GM23338 (cell line): ENCODE measurements at regions not wholly inside any gene's neighbourhood (a gene's known extent, or its start where the extent isn't known, plus 50 kb on each side); places are given as distances from the start of the nearest gene placed in this dataset.

Source experiments
- ATAC-seq: fragments of 200-7000 bp; cut with Tn5 transposase; 3 replicates; pipeline ENCODE4 v1.9.1; 2020
- DNase-seq: peaks from one replicate; pipeline ENCODE4 v3.0.0-alpha.2; 2015; ENCODE audit warnings: low spot score
- H2AFZ ChIP-seq: fragments of 200-600 bp; sonication (generic); 2 replicates; pipeline ENCODE4 v1.8.0; 2016; ENCODE audit warnings: antibody characterized with exemption, mild to moderate bottlenecking, moderate library complexity
- H3F3A ChIP-seq: fragments of 200-600 bp; sonication (generic); replicated peaks from 2 replicates; pipeline ENCODE4 v1.8.0; 2017; ENCODE audit warnings: antibody characterized with exemption, mixed run types, low read depth
- H3K27ac ChIP-seq: fragments of 200-600 bp; sonication (generic); 2 replicates; pipeline ENCODE4 v1.6.1; 2016; ENCODE audit warnings: low read depth
- H3K27me3 ChIP-seq: fragments of 200-600 bp; sonication (generic); 2 replicates; pipeline ENCODE4 v1.8.0; 2016; ENCODE audit warnings: mild to moderate bottlenecking, mixed run types, moderate library complexity; ENCODE audit not compliant: insufficient read depth
- H3K36me3 ChIP-seq: fragments of 200-600 bp; sonication (generic); 2 replicates; pipeline ENCODE4 v1.8.0; 2016; ENCODE audit warnings: mild to moderate bottlenecking; ENCODE audit not compliant: insufficient read depth
- H3K4me1 ChIP-seq: fragments of 200-600 bp; sonication (generic); 2 replicates; pipeline ENCODE4 v1.8.0; 2016; ENCODE audit warnings: mild to moderate bottlenecking, moderate library complexity; ENCODE audit not compliant: insufficient read depth
- H3K4me2 ChIP-seq: fragments of 200-600 bp; sonication (generic); 2 replicates; pipeline ENCODE4 v1.7.1; 2017; ENCODE audit warnings: mixed run types
- H3K4me3 ChIP-seq: fragments of 200-600 bp; sonication (generic); 2 replicates; pipeline ENCODE4 v1.6.1; 2016; ENCODE audit warnings: mixed run types
- H3K79me2 ChIP-seq: fragments of 200-600 bp; sonication (generic); replicated peaks from 2 replicates; pipeline ENCODE4 v1.8.0; 2017; ENCODE audit warnings: mild to moderate bottlenecking; ENCODE audit not compliant: insufficient read depth
- H3K9me2 ChIP-seq: fragments of 200-600 bp; sonication (generic); 2 replicates; pipeline ENCODE4 v1.8.0; 2017; ENCODE audit not compliant: insufficient read depth
- H4K20me1 ChIP-seq: fragments of 200-600 bp; sonication (generic); replicated peaks from 2 replicates; pipeline ENCODE4 v1.8.0; 2017; ENCODE audit warnings: mild to moderate bottlenecking; ENCODE audit not compliant: insufficient read depth
- H3K27ac Mint-ChIP-seq: 2 replicates; pipeline ENCODE4 v1.8.0; 2020; ENCODE audit warnings: inconsistent platforms, mild to moderate bottlenecking, moderate library complexity, mixed read lengths
- H3K27me3 Mint-ChIP-seq: 3 replicates; pipeline ENCODE4 v1.8.0; 2022; ENCODE audit warnings: low read depth, mild to moderate bottlenecking, moderate library complexity, mixed read lengths, inconsistent platforms; ENCODE audit not compliant: insufficient read depth, poor library complexity
- H3K36me3 Mint-ChIP-seq: 3 replicates; pipeline ENCODE4 v1.8.0; 2021; ENCODE audit warnings: low read depth, mild to moderate bottlenecking, inconsistent platforms, moderate library complexity, mixed read lengths
- H3K4me1 Mint-ChIP-seq: 3 replicates; pipeline ENCODE4 v1.8.0; 2020; ENCODE audit warnings: mild to moderate bottlenecking, inconsistent platforms, mixed read lengths
- H3K4me3 Mint-ChIP-seq: 3 replicates; pipeline ENCODE4 v1.8.0; 2021; ENCODE audit warnings: moderate library complexity, mild to moderate bottlenecking, inconsistent platforms, mixed read lengths
- H3K9me3 Mint-ChIP-seq: 3 replicates; pipeline ENCODE4 v1.8.0; 2020; ENCODE audit warnings: moderate library complexity, mild to moderate bottlenecking, inconsistent platforms, mixed read lengths
- CREB1 ChIP-seq: fragments of 250-450 bp; sonication (Bioruptor Pico); IDR thresholded peaks from 2 replicates; pipeline ENCODE4 v1.5.0; 2020; ENCODE audit warnings: low read depth, mild to moderate bottlenecking, moderate library complexity
- POLR2AphosphoS5 ChIP-seq: IDR thresholded peaks from 2 replicates; pipeline ENCODE4 v1.6.1; 2016; ENCODE audit warnings: antibody characterized with exemption, low read depth
- ZNF114 ChIP-seq: fragments of 250-450 bp; sonication (Bioruptor Pico); IDR thresholded peaks from 2 replicates; pipeline ENCODE4 v1.5.0; 2020; ENCODE audit warnings: mild to moderate bottlenecking, moderate library complexity
- TF ChIP-seq, protein P1 (sequence below): fragments of 250-450 bp; sonication (Bioruptor Pico); IDR thresholded peaks from 2 replicates; pipeline ENCODE4 v1.5.0; 2020; ENCODE audit warnings: mild to moderate bottlenecking, moderate library complexity
- TF ChIP-seq, protein P2 (sequence below), 2 experiments: fragments of 200-600 bp in 1 of 2; sonication (generic) in 1 of 2; conservative IDR thresholded peaks; 2 replicates each; pipeline versions ENCODE4 v1.5.1 to v1.6.1; 2016 to 2017; ENCODE audit warnings: antibody characterized with exemption in 2 of 2, low read depth in 2 of 2, mild to moderate bottlenecking in 2 of 2, moderate library complexity in 1 of 2

DNA sequence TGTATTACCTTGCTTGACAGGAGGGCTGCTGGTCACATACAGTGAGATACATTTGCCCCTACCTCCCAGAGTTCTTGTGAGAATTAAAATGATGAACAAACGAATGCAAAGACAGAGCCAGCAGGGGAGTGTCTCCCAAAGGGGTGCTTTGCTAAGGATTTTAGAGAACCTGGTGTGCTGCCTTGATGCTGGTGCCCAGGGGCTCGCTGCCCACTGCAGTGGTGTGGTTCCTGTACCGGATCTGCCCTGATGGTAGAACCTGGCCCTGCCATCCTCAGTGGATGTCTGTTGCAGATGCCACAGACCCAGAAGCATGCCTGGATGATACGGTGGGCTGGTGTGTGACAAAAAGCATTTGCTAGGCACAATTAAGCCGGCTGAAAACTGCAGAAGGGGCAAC, 414.8 kb upstream of the HS6ST1 start (continued):
- TF ChIP-seq, protein P1, sequence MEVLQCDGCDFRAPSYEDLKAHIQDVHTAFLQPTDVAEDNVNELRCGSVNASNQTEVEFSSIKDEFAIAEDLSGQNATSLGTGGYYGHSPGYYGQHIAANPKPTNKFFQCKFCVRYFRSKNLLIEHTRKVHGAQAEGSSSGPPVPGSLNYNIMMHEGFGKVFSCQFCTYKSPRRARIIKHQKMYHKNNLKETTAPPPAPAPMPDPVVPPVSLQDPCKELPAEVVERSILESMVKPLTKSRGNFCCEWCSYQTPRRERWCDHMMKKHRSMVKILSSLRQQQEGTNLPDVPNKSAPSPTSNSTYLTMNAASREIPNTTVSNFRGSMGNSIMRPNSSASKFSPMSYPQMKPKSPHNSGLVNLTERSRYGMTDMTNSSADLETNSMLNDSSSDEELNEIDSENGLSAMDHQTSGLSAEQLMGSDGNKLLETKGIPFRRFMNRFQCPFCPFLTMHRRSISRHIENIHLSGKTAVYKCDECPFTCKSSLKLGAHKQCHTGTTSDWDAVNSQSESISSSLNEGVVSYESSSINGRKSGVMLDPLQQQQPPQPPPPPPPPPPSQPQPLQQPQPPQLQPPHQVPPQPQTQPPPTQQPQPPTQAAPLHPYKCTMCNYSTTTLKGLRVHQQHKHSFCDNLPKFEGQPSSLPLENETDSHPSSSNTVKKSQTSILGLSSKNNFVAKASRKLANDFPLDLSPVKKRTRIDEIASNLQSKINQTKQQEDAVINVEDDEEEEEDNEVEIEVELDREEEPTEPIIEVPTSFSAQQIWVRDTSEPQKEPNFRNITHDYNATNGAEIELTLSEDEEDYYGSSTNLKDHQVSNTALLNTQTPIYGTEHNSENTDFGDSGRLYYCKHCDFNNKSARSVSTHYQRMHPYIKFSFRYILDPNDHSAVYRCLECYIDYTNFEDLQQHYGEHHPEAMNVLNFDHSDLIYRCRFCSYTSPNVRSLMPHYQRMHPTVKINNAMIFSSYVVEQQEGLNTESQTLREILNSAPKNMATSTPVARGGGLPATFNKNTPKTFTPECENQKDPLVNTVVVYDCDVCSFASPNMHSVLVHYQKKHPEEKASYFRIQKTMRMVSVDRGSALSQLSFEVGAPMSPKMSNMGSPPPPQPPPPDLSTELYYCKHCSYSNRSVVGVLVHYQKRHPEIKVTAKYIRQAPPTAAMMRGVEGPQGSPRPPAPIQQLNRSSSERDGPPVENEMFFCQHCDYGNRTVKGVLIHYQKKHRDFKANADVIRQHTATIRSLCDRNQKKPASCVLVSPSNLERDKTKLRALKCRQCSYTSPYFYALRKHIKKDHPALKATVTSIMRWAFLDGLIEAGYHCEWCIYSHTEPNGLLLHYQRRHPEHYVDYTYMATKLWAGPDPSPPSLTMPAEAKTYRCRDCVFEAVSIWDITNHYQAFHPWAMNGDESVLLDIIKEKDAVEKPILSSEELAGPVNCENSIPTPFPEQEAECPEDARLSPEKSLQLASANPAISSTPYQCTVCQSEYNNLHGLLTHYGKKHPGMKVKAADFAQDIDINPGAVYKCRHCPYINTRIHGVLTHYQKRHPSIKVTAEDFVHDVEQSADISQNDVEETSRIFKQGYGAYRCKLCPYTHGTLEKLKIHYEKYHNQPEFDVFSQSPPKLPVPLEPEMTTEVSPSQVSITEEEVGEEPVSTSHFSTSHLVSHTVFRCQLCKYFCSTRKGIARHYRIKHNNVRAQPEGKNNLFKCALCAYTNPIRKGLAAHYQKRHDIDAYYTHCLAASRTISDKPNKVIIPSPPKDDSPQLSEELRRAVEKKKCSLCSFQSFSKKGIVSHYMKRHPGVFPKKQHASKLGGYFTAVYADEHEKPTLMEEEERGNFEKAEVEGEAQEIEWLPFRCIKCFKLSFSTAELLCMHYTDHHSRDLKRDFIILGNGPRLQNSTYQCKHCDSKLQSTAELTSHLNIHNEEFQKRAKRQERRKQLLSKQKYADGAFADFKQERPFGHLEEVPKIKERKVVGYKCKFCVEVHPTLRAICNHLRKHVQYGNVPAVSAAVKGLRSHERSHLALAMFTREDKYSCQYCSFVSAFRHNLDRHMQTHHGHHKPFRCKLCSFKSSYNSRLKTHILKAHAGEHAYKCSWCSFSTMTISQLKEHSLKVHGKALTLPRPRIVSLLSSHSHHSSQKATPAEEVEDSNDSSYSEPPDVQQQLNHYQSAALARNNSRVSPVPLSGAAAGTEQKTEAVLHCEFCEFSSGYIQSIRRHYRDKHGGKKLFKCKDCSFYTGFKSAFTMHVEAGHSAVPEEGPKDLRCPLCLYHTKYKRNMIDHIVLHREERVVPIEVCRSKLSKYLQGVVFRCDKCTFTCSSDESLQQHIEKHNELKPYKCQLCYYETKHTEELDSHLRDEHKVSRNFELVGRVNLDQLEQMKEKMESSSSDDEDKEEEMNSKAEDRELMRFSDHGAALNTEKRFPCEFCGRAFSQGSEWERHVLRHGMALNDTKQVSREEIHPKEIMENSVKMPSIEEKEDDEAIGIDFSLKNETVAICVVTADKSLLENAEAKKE (CRISPR knock-in tag): no peak
- TF ChIP-seq, protein P2, sequence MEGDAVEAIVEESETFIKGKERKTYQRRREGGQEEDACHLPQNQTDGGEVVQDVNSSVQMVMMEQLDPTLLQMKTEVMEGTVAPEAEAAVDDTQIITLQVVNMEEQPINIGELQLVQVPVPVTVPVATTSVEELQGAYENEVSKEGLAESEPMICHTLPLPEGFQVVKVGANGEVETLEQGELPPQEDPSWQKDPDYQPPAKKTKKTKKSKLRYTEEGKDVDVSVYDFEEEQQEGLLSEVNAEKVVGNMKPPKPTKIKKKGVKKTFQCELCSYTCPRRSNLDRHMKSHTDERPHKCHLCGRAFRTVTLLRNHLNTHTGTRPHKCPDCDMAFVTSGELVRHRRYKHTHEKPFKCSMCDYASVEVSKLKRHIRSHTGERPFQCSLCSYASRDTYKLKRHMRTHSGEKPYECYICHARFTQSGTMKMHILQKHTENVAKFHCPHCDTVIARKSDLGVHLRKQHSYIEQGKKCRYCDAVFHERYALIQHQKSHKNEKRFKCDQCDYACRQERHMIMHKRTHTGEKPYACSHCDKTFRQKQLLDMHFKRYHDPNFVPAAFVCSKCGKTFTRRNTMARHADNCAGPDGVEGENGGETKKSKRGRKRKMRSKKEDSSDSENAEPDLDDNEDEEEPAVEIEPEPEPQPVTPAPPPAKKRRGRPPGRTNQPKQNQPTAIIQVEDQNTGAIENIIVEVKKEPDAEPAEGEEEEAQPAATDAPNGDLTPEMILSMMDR (conservative IDR thresholded peaks at IDR 0.05; ENCODE audit: low read depth in 2 of 2): no peak
- TF ChIP-seq CREB1 (CRISPR knock-in tag) (no peak), POLR2AphosphoS5 (no peak)

DNA sequence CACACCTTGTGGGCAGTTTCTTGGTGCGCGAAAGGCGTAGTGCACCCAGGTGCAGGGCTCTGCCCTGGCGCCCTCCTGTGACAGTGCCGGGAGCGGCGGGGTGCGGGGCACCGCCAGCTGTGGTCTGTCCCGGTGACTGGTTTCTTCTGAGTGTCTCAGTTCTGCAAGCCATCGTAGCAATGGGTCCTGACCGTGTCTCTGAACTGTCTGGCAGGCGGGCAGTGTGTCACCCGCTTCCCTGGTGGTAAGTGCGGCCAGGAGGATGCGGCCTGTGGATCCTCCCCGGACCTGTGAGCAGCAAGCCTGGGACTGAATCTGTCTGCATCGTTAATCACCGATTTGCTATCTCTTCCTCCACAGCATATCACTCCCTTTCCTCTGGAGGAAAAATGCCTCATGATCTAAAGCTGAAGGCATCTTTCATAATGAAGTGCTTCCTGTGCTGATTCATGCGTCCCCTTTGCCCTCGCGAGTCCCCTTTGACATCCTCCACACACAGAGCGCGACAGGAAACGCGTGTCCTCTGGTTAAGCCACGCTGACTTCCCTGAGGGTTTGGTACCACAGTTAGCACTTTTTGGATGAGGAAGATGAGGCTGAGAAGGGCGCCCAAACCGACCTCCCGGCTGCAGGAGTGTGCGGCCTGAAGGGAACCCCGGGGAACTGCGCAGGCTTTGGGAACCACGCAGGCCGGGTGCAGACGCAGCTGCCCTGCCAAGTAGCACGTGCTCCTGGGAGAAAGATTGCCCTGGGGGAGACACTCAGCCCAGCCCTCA, 416.0 kb upstream of the HS6ST1 start:
- TF ChIP-seq ZNF114 (CRISPR knock-in tag): no peak
- TF ChIP-seq, protein P2 (conservative IDR thresholded peaks at IDR 0.05; ENCODE audit: low read depth in 2 of 2): peak; percentile 39 to 79
- Histone ChIP-seq H4K20me1 (no peaks in the 10 kb centered on the region), H3F3A (no peaks in the 10 kb centered on the region), H3K36me3 (no peaks in the 10 kb centered on the region), H3K4me3 (no peak overlapping the region), H3K4me2 (no peak overlapping the region), H2AFZ (peak overlapping the region; percentile 90), H3K9me2 (0 out of 2 replicates have a peak, but pooled peaks cover under 1% of the 10 kb centered on the region), H3K79me2 (no peaks in the 10 kb centered on the region), H3K4me1 (no peaks in the 10 kb centered on the region; the same call in 1 of the 2 replicates), H3K27me3 (peaks cover 9% of the 10 kb centered on the region), H3K27ac (no peak overlapping the region)
- H3K9me3 Mint-ChIP-seq: no peaks in the 10 kb centered on the region; the same call in 1 of the 3 replicates
- peaks cover 4% of the 10 kb centered on the region; the same call in 1 of the 3 replicates for H3K4me1 Mint-ChIP-seq
- no peak overlapping the region for H3K4me3 Mint-ChIP-seq
- ATAC-seq (peak; percentile 50), DNase-seq (peak; percentile 61)
- no peak overlapping the region for H3K27ac Mint-ChIP-seq
- peaks cover 6% of the 10 kb centered on the region for H3K27me3 Mint-ChIP-seq
- no peaks in the 10 kb centered on the region; the same call in 2 of the 3 replicates for H3K36me3 Mint-ChIP-seq
